IMR-90 (cell line): ENCODE measurements at regions not wholly inside any gene's neighbourhood (a gene's known extent, or its start where the extent isn't known, plus 50 kb on each side); places are given as distances from the start of the nearest gene placed in this dataset.

Experiments
- ATAC-seq: fragments of 200-7000 bp; cut with Tn5 transposase; 2 replicates; pipeline ENCODE4 v1.9.1; 2020; ENCODE audit warnings: low read depth, mild to moderate bottlenecking, moderate library complexity
- BruUV-seq: library from RNA; stranded (reverse); fragments of 400-500 nt; replicated peaks from 2 replicates; lab custom pipeline; 2021; lab: Mats Ljungman, UMichigan
- CTCF ChIA-PET: fragments of 300-600 bp; formaldehyde crosslinking; extraction: SDS; loops from one replicate; lab custom pipeline; 2021; ENCODE audit warnings: antibody characterized with exemption; lab: Yijun Ruan, JAX
- POLR2A ChIA-PET: fragments of 300-600 bp; sonication (Branson Sonifier 250); formaldehyde crosslinking; loops from one replicate; lab custom pipeline; 2022; ENCODE audit warnings: antibody characterized with exemption; ENCODE audit not compliant: unreplicated experiment; lab: Charles Lee
- DNase-seq: peaks from one replicate; pipeline ENCODE4 v3.0.0; 2013
- H2AFZ ChIP-seq: replicated peaks from 2 replicates; pipeline ENCODE3; 2013; ENCODE audit warnings: low read length, mild to moderate bottlenecking; ENCODE audit not compliant: poor library complexity
- H2AK5ac ChIP-seq: 2 replicates; pipeline ENCODE4 v1.6.1; 2013; ENCODE audit warnings: low read depth, low read length, inconsistent platforms
- H2AK9ac ChIP-seq: replicated peaks from 2 replicates; pipeline ENCODE3; 2013; ENCODE audit warnings: mild to moderate bottlenecking, low read depth, low read length, moderate library complexity; ENCODE audit not compliant: poor library complexity
- H2BK120ac ChIP-seq: 2 replicates; pipeline ENCODE4 v1.6.1; 2013; ENCODE audit warnings: low read depth, low read length, inconsistent platforms
- H2BK15ac ChIP-seq: 3 replicates; pipeline ENCODE4 v1.6.1; 2013; ENCODE audit warnings: low read depth, low read length, inconsistent platforms
- H2BK20ac ChIP-seq: 2 replicates; pipeline ENCODE4 v1.6.1; 2013; ENCODE audit warnings: low read depth, mild to moderate bottlenecking, inconsistent platforms, low read length, moderate library complexity
- H2BK5ac ChIP-seq: 2 replicates; pipeline ENCODE4 v1.6.1; 2013; ENCODE audit warnings: mild to moderate bottlenecking, low read depth, low read length, inconsistent platforms; ENCODE audit not compliant: poor library complexity, severe bottlenecking
- H3K14ac ChIP-seq: replicated peaks from 2 replicates; pipeline ENCODE4 v1.6.1; 2013; ENCODE audit warnings: low read depth, low read length, inconsistent platforms
- H3K18ac ChIP-seq: 2 replicates; pipeline ENCODE4 v1.6.1; 2013; ENCODE audit warnings: low read depth, low read length, control low read depth
- H3K23ac ChIP-seq: 2 replicates; pipeline ENCODE4 v1.6.1; 2013; ENCODE audit warnings: low read depth, low read length, inconsistent platforms
- H3K27ac ChIP-seq: 2 replicates; pipeline ENCODE4 v1.5.1; 2013; ENCODE audit warnings: mild to moderate bottlenecking, control low read depth, low read length; ENCODE audit not compliant: insufficient read depth
- H3K27me3 ChIP-seq: 2 replicates; pipeline ENCODE4 v1.6.1; 2013; ENCODE audit warnings: low read length; ENCODE audit not compliant: control insufficient read depth, insufficient read depth
- H3K36me3 ChIP-seq: 2 replicates; pipeline ENCODE4 v1.6.1; 2013; ENCODE audit warnings: low read length, mixed read lengths; ENCODE audit not compliant: control insufficient read depth, insufficient read depth
- H3K4ac ChIP-seq: 2 replicates; pipeline ENCODE4 v1.6.1; 2013; ENCODE audit warnings: low read depth, low read length, inconsistent platforms
- H3K4me1 ChIP-seq: 2 replicates; pipeline ENCODE4 v1.6.1; 2013; ENCODE audit warnings: low read length, mixed read lengths; ENCODE audit not compliant: control insufficient read depth, insufficient read depth
- H3K4me2 ChIP-seq: 2 replicates; pipeline ENCODE4 v1.6.1; 2013; ENCODE audit warnings: low read depth, mild to moderate bottlenecking, control low read depth, low read length, moderate library complexity
- H3K4me3 ChIP-seq: 2 replicates; pipeline ENCODE4 v1.5.1; 2013; ENCODE audit warnings: low read depth, mild to moderate bottlenecking, control low read depth, low read length, moderate library complexity; ENCODE audit not compliant: insufficient read depth
- H3K56ac ChIP-seq: 2 replicates; pipeline ENCODE4 v1.6.1; 2013; ENCODE audit warnings: low read length, inconsistent platforms; ENCODE audit not compliant: insufficient read depth; ENCODE audit errors: extremely low read depth
- H3K79me1 ChIP-seq, 2 experiments: 2 replicates each; pipeline ENCODE4 v1.6.1; 2013; ENCODE audit warnings: low read length in 2 of 2, inconsistent platforms in 1 of 2, low read depth in 1 of 2
- H3K9ac ChIP-seq: 2 replicates; pipeline ENCODE4 v1.6.1; 2013; ENCODE audit warnings: low read depth, low read length, control low read depth
- H3K9me1 ChIP-seq: 2 replicates; pipeline ENCODE4 v1.6.1; 2013; ENCODE audit warnings: low read length, inconsistent platforms; ENCODE audit not compliant: insufficient read depth
- H3K9me3 ChIP-seq: 2 replicates; pipeline ENCODE4 v1.6.1; 2013; ENCODE audit warnings: low read length; ENCODE audit not compliant: control insufficient read depth, insufficient read depth
- H4K20me1 ChIP-seq: 2 replicates; pipeline ENCODE4 v1.6.1; 2013; ENCODE audit warnings: low read length, inconsistent platforms; ENCODE audit not compliant: insufficient read depth
- H4K5ac ChIP-seq: 2 replicates; pipeline ENCODE4 v1.6.1; 2013; ENCODE audit warnings: mild to moderate bottlenecking, low read depth, low read length, control low read depth
- H4K8ac ChIP-seq, 2 experiments: 2 replicates each; pipeline ENCODE4 v1.6.1; 2013; ENCODE audit warnings: low read depth in 2 of 2, low read length in 2 of 2, control low read depth in 1 of 2, inconsistent platforms in 1 of 2
- H4K91ac ChIP-seq: 2 replicates; pipeline ENCODE4 v1.6.1; 2013; ENCODE audit warnings: low read depth, low read length, inconsistent platforms; ENCODE audit not compliant: insufficient read depth
- BHLHE40 ChIP-seq: fragments of 150-350 bp; IDR thresholded peaks from 2 replicates; pipeline ENCODE4 v1.6.1; 2016; ENCODE audit warnings: mild to moderate bottlenecking, low read depth, low read length
- CEBPB ChIP-seq: IDR thresholded peaks from 2 replicates; pipeline ENCODE4 v1.6.1; 2012; ENCODE audit warnings: low read depth, low read length, improper control_type of control experiment
- CHD1 ChIP-seq: IDR thresholded peaks from 2 replicates; pipeline ENCODE4 v1.6.1; 2012; ENCODE audit warnings: low read depth, low read length, improper control_type of control experiment
- ELK1 ChIP-seq: fragments of 150-350 bp; IDR thresholded peaks from 2 replicates; pipeline ENCODE4 v1.6.1; 2016; ENCODE audit warnings: low read depth, mild to moderate bottlenecking, low read length, moderate library complexity, borderline replicate concordance
- FOS ChIP-seq: fragments of 150-350 bp; IDR thresholded peaks from 2 replicates; pipeline ENCODE4 v1.6.1; 2016; ENCODE audit warnings: low read depth, low read length
- MAFK ChIP-seq: IDR thresholded peaks from 2 replicates; pipeline ENCODE4 v1.6.1; 2012; ENCODE audit warnings: low read depth, low read length, improper control_type of control experiment
- MAZ ChIP-seq: IDR thresholded peaks from 2 replicates; pipeline ENCODE4 v1.6.1; 2012; ENCODE audit warnings: low read depth, mild to moderate bottlenecking, low read length, improper control_type of control experiment, moderate library complexity, borderline replicate concordance
- MXI1 ChIP-seq: IDR thresholded peaks from 2 replicates; pipeline ENCODE4 v1.6.1; 2012; ENCODE audit warnings: low read depth, mild to moderate bottlenecking, low read length, moderate library complexity, borderline replicate concordance
- NFE2L2 ChIP-seq: fragments of 150-350 bp; IDR thresholded peaks from 2 replicates; pipeline ENCODE4 v1.6.1; 2016; ENCODE audit warnings: low read depth, mild to moderate bottlenecking, low read length
- POLR2A ChIP-seq: IDR thresholded peaks from 2 replicates; pipeline ENCODE4 v1.6.1; 2012; ENCODE audit warnings: mild to moderate bottlenecking, low read depth, low read length
- RAD21 ChIP-seq: IDR thresholded peaks from 2 replicates; pipeline ENCODE4 v1.6.1; 2012; ENCODE audit warnings: low read length, improper control_type of control experiment
- RCOR1 ChIP-seq: IDR thresholded peaks from 2 replicates; pipeline ENCODE4 v1.6.1; 2012; ENCODE audit warnings: mild to moderate bottlenecking, low read length, improper control_type of control experiment; ENCODE audit not compliant: insufficient replicate concordance
- SMC3 ChIP-seq: fragments of 150-350 bp; IDR thresholded peaks from 2 replicates; pipeline ENCODE4 v1.6.1; 2016; ENCODE audit warnings: low read depth, mild to moderate bottlenecking, antibody characterized with exemption, low read length, moderate library complexity
- USF2 ChIP-seq: fragments of 150-350 bp; IDR thresholded peaks from 2 replicates; pipeline ENCODE4 v1.6.1; 2017; ENCODE audit warnings: mild to moderate bottlenecking, antibody characterized with exemption, low read length, low read depth
- WGBS, 2 experiments: methylation state at CpG; one replicate each; pipeline versions ENCODE4 v1.1.5 to v1.1.7; 2013; ENCODE audit warnings: missing lambda C conversion rate in 2 of 2; ENCODE audit not compliant: insufficient read length in 1 of 2; ENCODE audit errors: extremely low coverage in 2 of 2; 5-methylcytosine and 5-hydroxymethylcytosine counted together
- dilution Hi-C: fragments of 300-500 bp; cut with HindIII; formaldehyde crosslinking; loops from one replicate; pipeline ENCODE4 v1.14.3; 2018; ENCODE audit warnings: low sequenced_read_pairs; ENCODE audit not compliant: unreplicated experiment
- in situ Hi-C: fragments of 300-500 bp; cut with MboI; formaldehyde crosslinking; loops from 3 replicates; pipeline ENCODE4 v1.14.3; 2019; ENCODE audit warnings: low sequenced_read_pairs, inconsistent platforms, mixed read lengths
- intact Hi-C: fragments of 100-400 bp; cut with micrococcal nuclease; formaldehyde crosslinking; loops from 2 replicates; pipeline ENCODE4 v1.10.0; 2022

DNA sequence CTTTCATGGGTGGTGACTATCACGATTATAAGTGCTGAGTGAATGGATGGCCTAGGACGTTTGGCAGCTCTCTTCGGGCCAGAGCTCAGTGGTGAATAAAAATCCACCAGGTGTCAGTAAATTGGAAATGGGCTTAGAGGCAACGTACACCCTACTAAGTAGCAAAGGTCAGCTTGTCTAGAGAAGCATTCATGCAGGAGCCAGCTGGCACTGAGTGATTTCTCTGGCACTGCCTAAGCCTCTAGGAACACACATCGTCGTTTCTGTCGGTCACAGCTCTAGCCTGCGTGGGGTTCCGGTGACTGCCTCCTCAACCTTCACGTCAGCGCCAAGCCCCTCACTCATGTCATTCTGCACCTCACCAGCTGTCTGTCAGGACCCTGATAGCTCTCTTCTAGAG is 192.4 kb upstream of the NTM start:
- ATAC-seq (no peak), DNase-seq (no peak)
- H3K27ac ChIP-seq: no peak overlapping the region
- H4K8ac ChIP-seq: no peak overlapping the region
- H3K4ac ChIP-seq: no peak overlapping the region
- H2AK9ac ChIP-seq: no peak overlapping the region
- no peak overlapping the region for H4K5ac ChIP-seq
- no peak overlapping the region for H2BK5ac ChIP-seq
- no peak overlapping the region for H2BK15ac ChIP-seq
- intact Hi-C loops (no loop called here), dilution Hi-C loops (no loop called here), in situ Hi-C loops (no loop called here)
- no peaks in the 10 kb centered on the region for H3K79me1 ChIP-seq
- H3K9me1 ChIP-seq: no peaks in the 10 kb centered on the region
- H3K14ac ChIP-seq: no peak overlapping the region
- no peak overlapping the region for H2AFZ ChIP-seq
- CTCF ChIA-PET: interaction anchor here (0.7 kb wide), 1 partner anchor 18 kb away, joined by 3 read pairs; no protein-coding TSS in a partner anchor
- no peak overlapping the region for H3K56ac ChIP-seq
- H3K18ac ChIP-seq: no peak overlapping the region
- H2BK20ac ChIP-seq: no peak overlapping the region
- no peak overlapping the region for H4K91ac ChIP-seq
- no peak overlapping the region for H3K9ac ChIP-seq
- H3K4me2 ChIP-seq: no peak overlapping the region
- TF ChIP-seq USF2 (no peak), FOS (no peak), BHLHE40 (no peak), MAZ (no peak), RCOR1 (no peak), NFE2L2 (no peak), MXI1 (no peak), POLR2A (no peak), SMC3 (no peak), RAD21 (no peak), CEBPB (no peak), ELK1 (no peak), MAFK (no peak), CHD1 (no peak)
- WGBS, 2 experiments: 40% methylated on average over 1 of the region's 11 CpGs; no CpG with 5 or more reads in 1 of the 2 experiments
- H3K27me3 ChIP-seq: peaks cover 15% of the 10 kb centered on the region
- H3K4me3 ChIP-seq: no peak overlapping the region
- no peaks in the 10 kb centered on the region for H3K4me1 ChIP-seq
- POLR2A ChIA-PET: no interaction called here
- no TSS peak for BruUV-seq
- no peak overlapping the region for H3K23ac ChIP-seq
- H2BK120ac ChIP-seq: no peak overlapping the region
- H3K9me3 ChIP-seq: no peaks in the 10 kb centered on the region
- no peak overlapping the region for H2AK5ac ChIP-seq
- no peaks in the 10 kb centered on the region for H4K20me1 ChIP-seq
- no peaks in the 10 kb centered on the region for H3K36me3 ChIP-seq
